Gastrocnemius medialis (tissue), 4 donors: ENCODE measurements at regions not wholly inside any gene's neighbourhood (a gene's known extent, or its start where the extent isn't known, plus 50 kb on each side); places are given as distances from the start of the nearest gene placed in this dataset.

ENCODE experiments used
- ATAC-seq, 2 donors: fragments of 150-250 bp; one replicate each; pipeline ENCODE4 v1.9.1; 2016
- DNase-seq, 2 donors: peaks; one replicate each; pipeline ENCODE4 v3.0.0-alpha.2; 2019
- H3K27ac ChIP-seq, 4 donors: fragments of 200-600 bp; sonication (generic); 1 replicate in 1 of 4; 2 replicates in 3 of 4; pipeline ENCODE4 v1.5.1; 2016 to 2018; ENCODE audit warnings: mild to moderate bottlenecking in 2 of 4, moderate library complexity in 1 of 4
- H3K27me3 ChIP-seq, 3 donors: fragments of 200-600 bp; sonication (generic) in 2 of 3; 1 replicate in 1 of 3; 2 replicates in 2 of 3; pipeline versions ENCODE4 v1.5.1 to v1.6.0; 2016 to 2019; ENCODE audit warnings: mild to moderate bottlenecking in 1 of 3, moderate library complexity in 1 of 3
- H3K36me3 ChIP-seq, 2 donors: fragments of 200-600 bp; sonication (generic) in 1 of 2; one replicate each; pipeline ENCODE4 v1.5.1; 2017 to 2018
- H3K4me1 ChIP-seq, 2 donors: fragments of 200-600 bp; sonication (generic) in 1 of 2; one replicate each; pipeline ENCODE4 v1.5.1; 2016 to 2017; ENCODE audit warnings: mild to moderate bottlenecking in 2 of 2
- H3K4me3 ChIP-seq, 4 donors: fragments of 200-600 bp; sonication (generic) in 3 of 4; 1 replicate in 1 of 4; 2 replicates in 3 of 4; pipeline ENCODE4 v1.5.1; 2016 to 2019; ENCODE audit warnings: mild to moderate bottlenecking in 2 of 4
- H3K9me3 ChIP-seq, 3 donors: fragments of 200-600 bp; sonication (generic) in 2 of 3; 1 replicate in 1 of 3; 2 replicates in 2 of 3; pipeline ENCODE4 v1.5.1; 2016 to 2019
- POLR2A ChIP-seq, 2 donors: fragments of 450-650 bp; IDR thresholded peaks; one replicate each; pipeline ENCODE4 v1.6.1; 2017; ENCODE audit warnings: antibody characterized with exemption in 2 of 2, mild to moderate bottlenecking in 2 of 2, moderate library complexity in 2 of 2
- in situ Hi-C, 4 donors: fragments of 200-750 bp; cut with MboI; loops; one replicate each; pipeline versions ENCODE4 v1.15.0 to v1.8.0; 2017; ENCODE audit warnings: low sequenced_read_pairs in 4 of 4
- intact Hi-C: fragments of 100-400 bp; cut with DNase I; formaldehyde crosslinking; loops from one replicate; pipeline ENCODE4 v1.15.1; 2023; ENCODE audit warnings: low total_unique reads
- TF ChIP-seq, protein P1 (sequence below), 5 experiments: fragments of 450-650 bp in 3 of 5; fragments of 200-600 bp in 2 of 5; sonication (generic) in 2 of 5; IDR thresholded peaks in 4 of 5; conservative IDR thresholded peaks in 1 of 5; 1 replicate in 4 of 5; 2 replicates in 1 of 5; pipeline ENCODE4 v1.5.1; 2016 to 2019; ENCODE audit warnings: antibody characterized with exemption in 5 of 5, mild to moderate bottlenecking in 3 of 5, moderate library complexity in 3 of 5

DNA sequence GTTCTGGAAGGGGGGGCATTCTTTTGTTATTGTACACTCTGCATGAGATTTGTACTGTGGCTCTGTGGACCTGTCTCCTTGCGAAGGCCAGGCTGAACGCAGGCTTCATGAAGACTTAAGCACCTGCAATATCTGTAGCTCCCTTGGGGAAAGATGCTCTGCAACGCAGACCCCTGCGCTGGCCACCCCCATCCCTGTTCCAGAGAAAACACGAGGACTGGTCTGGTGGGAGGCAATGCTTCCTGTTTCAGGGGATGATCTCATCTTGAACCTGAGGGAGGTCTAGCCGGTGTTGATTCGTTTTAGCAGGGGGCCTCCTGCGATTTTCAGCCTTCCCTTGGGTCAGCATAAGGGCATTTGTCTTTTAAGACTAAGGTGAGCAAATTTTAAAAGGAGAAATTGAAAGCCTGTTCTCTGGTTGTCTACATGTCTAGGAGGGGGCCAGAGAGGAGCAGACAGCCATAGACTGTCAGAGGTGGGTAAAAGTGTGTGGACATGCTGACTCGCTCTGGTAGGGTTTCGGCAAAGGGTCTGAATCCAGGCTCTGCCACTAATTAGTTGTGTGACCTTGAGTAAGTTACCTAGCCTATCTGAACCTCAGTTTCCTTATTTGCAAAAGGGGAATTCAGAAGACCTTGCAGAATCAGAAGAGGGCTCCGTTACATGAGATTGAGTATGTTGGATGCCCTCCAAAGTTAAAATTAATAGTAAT is 80.9 kb upstream of the RASGRF1 start:
- Histone ChIP-seq H3K36me3 (no peaks in the 10 kb centered on the region), H3K27ac (no peak overlapping the region), H3K4me1 (peaks cover 10 to 11% of the 10 kb centered on the region in 2 donors), H3K4me3 (no peak overlapping the region), H3K27me3 (no peaks in the 10 kb centered on the region), H3K9me3 (no peaks in the 10 kb centered on the region)
- in situ Hi-C loops (no loop called here), intact Hi-C loops (no loop called here)
- TF ChIP-seq POLR2A (IDR thresholded peaks at IDR 0.05) = no peak
- TF ChIP-seq, protein P1, sequence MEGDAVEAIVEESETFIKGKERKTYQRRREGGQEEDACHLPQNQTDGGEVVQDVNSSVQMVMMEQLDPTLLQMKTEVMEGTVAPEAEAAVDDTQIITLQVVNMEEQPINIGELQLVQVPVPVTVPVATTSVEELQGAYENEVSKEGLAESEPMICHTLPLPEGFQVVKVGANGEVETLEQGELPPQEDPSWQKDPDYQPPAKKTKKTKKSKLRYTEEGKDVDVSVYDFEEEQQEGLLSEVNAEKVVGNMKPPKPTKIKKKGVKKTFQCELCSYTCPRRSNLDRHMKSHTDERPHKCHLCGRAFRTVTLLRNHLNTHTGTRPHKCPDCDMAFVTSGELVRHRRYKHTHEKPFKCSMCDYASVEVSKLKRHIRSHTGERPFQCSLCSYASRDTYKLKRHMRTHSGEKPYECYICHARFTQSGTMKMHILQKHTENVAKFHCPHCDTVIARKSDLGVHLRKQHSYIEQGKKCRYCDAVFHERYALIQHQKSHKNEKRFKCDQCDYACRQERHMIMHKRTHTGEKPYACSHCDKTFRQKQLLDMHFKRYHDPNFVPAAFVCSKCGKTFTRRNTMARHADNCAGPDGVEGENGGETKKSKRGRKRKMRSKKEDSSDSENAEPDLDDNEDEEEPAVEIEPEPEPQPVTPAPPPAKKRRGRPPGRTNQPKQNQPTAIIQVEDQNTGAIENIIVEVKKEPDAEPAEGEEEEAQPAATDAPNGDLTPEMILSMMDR (IDR thresholded peaks at IDR 0.05 in 4 of 5, conservative IDR thresholded peaks at IDR 0.05 in 1 of 5) = no peak
- no peak for ATAC-seq
- no peak for DNase-seq

DNA sequence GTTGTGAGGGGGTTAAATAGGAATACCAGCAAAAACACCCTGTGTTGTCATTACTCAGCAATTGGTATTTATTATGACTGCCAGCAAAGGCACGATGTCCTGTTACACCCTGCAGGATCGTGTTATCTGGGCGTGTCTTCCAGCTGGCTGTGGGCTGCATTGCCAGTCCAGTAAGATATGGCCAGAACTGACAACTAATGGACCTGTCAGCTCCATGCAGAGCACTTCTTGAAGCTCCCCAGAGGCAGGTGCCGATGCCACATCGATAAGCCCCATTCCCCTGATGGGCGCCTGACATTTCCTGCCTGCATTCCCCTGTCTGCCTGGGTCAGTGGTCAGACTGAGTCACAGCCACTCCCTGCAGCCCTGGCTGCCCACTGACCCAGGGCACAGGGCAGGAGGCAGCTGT is 79.7 kb upstream of the RASGRF1 start:
- Histone ChIP-seq H3K4me1 (peaks cover 10 to 11% of the 10 kb centered on the region in 2 donors), H3K27me3 (no peaks in the 10 kb centered on the region), H3K9me3 (no peaks in the 10 kb centered on the region), H3K36me3 (no peaks in the 10 kb centered on the region), H3K4me3 (no peak overlapping the region), H3K27ac (no peak overlapping the region)
- ATAC-seq (peak; percentile 86 to 92), DNase-seq (peak; percentile 29 to 40)
- TF ChIP-seq POLR2A (IDR thresholded peaks at IDR 0.05) = no peak
- TF ChIP-seq, protein P1 (IDR thresholded peaks at IDR 0.05 in 4 of 5, conservative IDR thresholded peaks at IDR 0.05 in 1 of 5) = no peak
- in situ Hi-C loops (no loop called here), intact Hi-C loops (no loop called here)

DNA sequence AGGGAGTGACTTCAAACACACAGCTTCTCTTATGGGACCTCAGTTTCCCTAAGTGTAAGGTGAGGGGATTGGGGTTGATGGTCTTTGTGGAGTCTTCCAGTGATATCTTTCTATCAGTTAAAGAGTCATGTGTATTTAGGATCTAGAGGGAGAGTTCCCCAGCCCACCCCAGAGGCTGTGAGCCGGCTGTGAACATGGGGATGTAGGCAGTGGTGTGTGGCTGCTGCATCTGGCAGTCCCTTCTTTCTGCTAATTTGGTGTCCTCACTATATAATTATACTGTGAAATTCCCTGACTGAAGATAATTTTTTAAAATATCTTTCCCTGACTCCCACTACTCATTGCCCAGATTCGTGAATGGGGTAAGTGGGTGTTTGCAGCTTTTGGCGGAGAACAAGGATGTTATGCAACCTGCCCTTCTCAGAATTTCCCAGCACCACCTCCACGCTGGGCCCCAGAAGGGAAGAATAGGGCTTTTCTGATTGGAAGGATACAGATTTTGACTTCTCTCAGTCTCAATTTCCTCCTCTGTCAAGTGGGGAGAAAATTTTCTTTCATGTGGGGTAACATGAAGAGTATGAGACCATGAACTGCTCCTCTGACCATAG is 79.0 kb upstream of the RASGRF1 start:
- H3K4me3 ChIP-seq = no peak overlapping the region
- in situ Hi-C loops (no loop called here), intact Hi-C loops (no loop called here)
- no peaks in the 10 kb centered on the region for H3K36me3 ChIP-seq
- DNase-seq (no peak), ATAC-seq (peak; percentile 37 to 47)
- H3K27me3 ChIP-seq = no peaks in the 10 kb centered on the region
- TF ChIP-seq POLR2A (IDR thresholded peaks at IDR 0.05) = no peak
- TF ChIP-seq, protein P1 (IDR thresholded peaks at IDR 0.05 in 4 of 5, conservative IDR thresholded peaks at IDR 0.05 in 1 of 5) = no peak
- H3K4me1 ChIP-seq = peaks cover 10 to 11% of the 10 kb centered on the region in 2 donors
- H3K27ac ChIP-seq = peak overlapping the region in 1 of 4 donors; percentile 34
- H3K9me3 ChIP-seq = no peaks in the 10 kb centered on the region

DNA sequence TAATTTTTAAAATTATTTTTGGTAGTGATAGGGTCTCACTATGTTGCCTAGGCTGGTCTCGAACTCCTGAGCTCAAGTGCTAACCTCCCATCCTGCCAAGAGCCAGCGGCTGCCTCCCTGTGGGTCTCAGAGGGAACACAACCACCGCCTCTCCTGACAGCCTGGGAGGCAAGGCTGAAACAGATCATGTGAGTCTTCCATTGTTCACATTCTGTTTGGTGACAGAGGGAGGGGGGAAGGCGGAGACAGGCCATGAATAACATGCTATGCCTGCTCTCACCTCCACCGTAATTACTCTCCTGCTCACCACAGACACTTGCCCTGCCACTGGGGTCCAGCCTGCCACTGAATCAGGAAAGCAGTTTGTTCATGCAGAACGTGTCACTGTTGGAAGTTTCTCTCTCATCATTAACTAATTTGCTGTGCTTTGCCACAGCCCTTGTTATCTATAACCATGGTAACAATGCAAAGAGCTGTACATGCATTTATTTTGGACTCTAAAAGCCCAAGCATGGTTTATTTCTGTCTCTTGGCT is 78.4 kb upstream of the RASGRF1 start:
- DNase-seq (no peak), ATAC-seq (peak in 1 of 2 donors; percentile 41)
- no peak overlapping the region for H3K4me3 ChIP-seq
- H3K4me1 ChIP-seq = peaks cover 10 to 11% of the 10 kb centered on the region in 2 donors
- TF ChIP-seq, protein P1 (IDR thresholded peaks at IDR 0.05 in 4 of 5, conservative IDR thresholded peaks at IDR 0.05 in 1 of 5) = no peak
- TF ChIP-seq POLR2A (IDR thresholded peaks at IDR 0.05) = no peak
- H3K27ac ChIP-seq = no peak overlapping the region
- intact Hi-C loops = no loop called here
- no peaks in the 10 kb centered on the region for H3K36me3 ChIP-seq
- in situ Hi-C loops = no loop called here
- H3K27me3 ChIP-seq = no peaks in the 10 kb centered on the region
- H3K9me3 ChIP-seq = no peaks in the 10 kb centered on the region
